Spleen (tissue), 7 donors: ENCODE measurements at regions not wholly inside any gene's neighbourhood (a gene's known extent, or its start where the extent isn't known, plus 50 kb on each side); places are given as distances from the start of the nearest gene placed in this dataset.

Source experiments
- CTCF ChIP-seq, 11 experiments: fragments of 200-600 bp in 7 of 11; fragments of 450-650 bp in 4 of 11; sonication (generic) in 4 of 11; IDR thresholded peaks in 8 of 11; conservative IDR thresholded peaks in 3 of 11; 1 replicate in 7 of 11; 2 replicates in 4 of 11; pipeline versions ENCODE4 v1.4.0 to v1.8.0; 2016 to 2021; ENCODE audit warnings: antibody characterized with exemption in 11 of 11, inconsistent platforms in 4 of 11, mild to moderate bottlenecking in 1 of 11
- POLR2AphosphoS5 ChIP-seq, 3 donors: sonication (generic); formaldehyde crosslinking; IDR thresholded peaks; one replicate each; pipeline ENCODE4 v1.5.1; 2017; ENCODE audit warnings: antibody characterized with exemption in 3 of 3
- donor health status: DM: no; HTN: no; CAD: no; lungs with moderate emphysema.
- donor health status: DM: no; HTN: no; CAD: no.
- donor health status: DM: no; HTN: no; CAD: no.

- no peak for TF ChIP-seq POLR2AphosphoS5 (IDR thresholded peaks at IDR 0.05)
- no peak for TF ChIP-seq CTCF (IDR thresholded peaks at IDR 0.05 in 8 of 11, conservative IDR thresholded peaks at IDR 0.05 in 3 of 11)
Measured at GRCh38 chr5:74369173-74369572, 271.4 kb downstream of the ENC1 start.
